ENCODE measurements at regions not wholly inside any gene's neighbourhood (a gene's known extent, or its start where the extent isn't known, plus 50 kb on each side); places are given as distances from the start of the nearest gene placed in this dataset.

DNA sequence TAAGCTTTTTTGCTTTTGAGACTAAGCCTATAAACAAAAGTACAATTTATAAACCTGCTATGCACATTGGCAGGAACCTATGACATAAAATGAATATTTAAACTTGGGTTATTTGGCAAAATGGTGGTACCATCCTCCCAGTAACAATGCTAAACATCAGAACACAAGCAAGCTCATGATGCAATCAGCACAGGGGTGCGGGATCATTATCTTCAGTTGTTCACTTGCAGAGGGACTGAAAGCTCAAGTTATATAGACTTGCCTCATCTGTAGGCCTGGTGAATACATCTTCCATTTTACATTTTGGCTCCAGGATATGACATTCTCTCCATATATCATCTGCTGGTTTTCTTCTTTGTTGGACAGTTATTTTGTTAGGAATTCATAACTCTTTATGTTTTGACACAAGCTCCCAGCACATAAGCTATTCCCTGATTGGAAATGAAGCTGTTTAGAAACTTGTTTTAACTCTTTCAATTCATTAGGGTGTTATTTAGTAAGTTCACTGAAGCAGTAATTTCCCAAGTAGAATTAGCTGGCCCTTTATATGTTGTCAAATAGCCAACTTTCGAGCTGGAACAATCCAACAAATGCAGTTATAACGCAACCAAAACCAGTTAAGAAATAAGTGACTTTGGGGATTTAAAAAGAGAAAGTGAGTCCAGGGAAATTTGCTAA, 124.7 kb upstream of the LIFR start:
- WGBS, 5 donors = 72 to 90% (median 83%) methylated on average over 3 of the region's 3 CpGs
- H3K4me1 ChIP-seq = no peaks in the 10 kb centered on the region
- TF ChIP-seq POLR2A (IDR thresholded peaks at IDR 0.05) = no peak
- TF ChIP-seq POLR2AphosphoS5 (IDR thresholded peaks at IDR 0.05) = no peak
- TF ChIP-seq, protein P1, sequence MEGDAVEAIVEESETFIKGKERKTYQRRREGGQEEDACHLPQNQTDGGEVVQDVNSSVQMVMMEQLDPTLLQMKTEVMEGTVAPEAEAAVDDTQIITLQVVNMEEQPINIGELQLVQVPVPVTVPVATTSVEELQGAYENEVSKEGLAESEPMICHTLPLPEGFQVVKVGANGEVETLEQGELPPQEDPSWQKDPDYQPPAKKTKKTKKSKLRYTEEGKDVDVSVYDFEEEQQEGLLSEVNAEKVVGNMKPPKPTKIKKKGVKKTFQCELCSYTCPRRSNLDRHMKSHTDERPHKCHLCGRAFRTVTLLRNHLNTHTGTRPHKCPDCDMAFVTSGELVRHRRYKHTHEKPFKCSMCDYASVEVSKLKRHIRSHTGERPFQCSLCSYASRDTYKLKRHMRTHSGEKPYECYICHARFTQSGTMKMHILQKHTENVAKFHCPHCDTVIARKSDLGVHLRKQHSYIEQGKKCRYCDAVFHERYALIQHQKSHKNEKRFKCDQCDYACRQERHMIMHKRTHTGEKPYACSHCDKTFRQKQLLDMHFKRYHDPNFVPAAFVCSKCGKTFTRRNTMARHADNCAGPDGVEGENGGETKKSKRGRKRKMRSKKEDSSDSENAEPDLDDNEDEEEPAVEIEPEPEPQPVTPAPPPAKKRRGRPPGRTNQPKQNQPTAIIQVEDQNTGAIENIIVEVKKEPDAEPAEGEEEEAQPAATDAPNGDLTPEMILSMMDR (IDR thresholded peaks at IDR 0.05) = no peak
- TF ChIP-seq EP300 (IDR thresholded peaks at IDR 0.05) = no peak

DNA sequence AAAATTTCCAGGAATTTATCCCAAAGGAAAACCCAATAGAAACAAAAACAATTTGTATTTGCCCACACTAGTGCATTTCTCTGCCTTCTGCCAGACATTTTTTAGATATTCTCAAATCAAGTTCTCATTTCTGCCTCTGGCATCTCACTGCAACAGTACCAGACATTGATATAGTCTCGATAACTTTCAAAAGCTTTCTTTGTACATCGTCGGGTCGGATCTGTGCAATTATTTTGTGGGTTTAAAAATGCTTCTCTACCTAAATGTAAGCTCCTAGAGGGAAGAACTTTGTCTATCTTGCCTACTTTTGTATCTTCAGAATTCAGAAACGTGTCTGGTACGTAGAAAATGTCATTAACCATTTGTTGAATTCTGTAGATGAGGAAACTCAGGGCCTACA, 125.5 kb upstream of the LIFR start:
- Histone ChIP-seq H3K36me3 (no peaks in the 10 kb centered on the region), H3K4me3 (no peak overlapping the region), H3K27ac (no peak overlapping the region), H3K4me1 (no peaks in the 10 kb centered on the region), H3K9me3 (no peaks in the 10 kb centered on the region), H3K27me3 (no peaks in the 10 kb centered on the region)
- intact Hi-C loops (cut with DNase I; ENCODE audit: low total_unique reads) = no loop called here
- TF ChIP-seq POLR2A (IDR thresholded peaks at IDR 0.05) = no peak
- no peak for DNase-seq
- 79 to 88% (median 83%) methylated on average over 6 of the region's 6 CpGs for WGBS, 5 donors

More for the DNA sequence above, 124.7 kb upstream of the LIFR start:
- H3K27ac ChIP-seq = no peak overlapping the region
- H3K36me3 ChIP-seq = no peaks in the 10 kb centered on the region
- no peaks in the 10 kb centered on the region for H3K9me3 ChIP-seq
- DNase-seq = peak in 1 of 2 donors; percentile 69
- no peak overlapping the region for H3K4me3 ChIP-seq
- H3K27me3 ChIP-seq = no peaks in the 10 kb centered on the region
- intact Hi-C loops (cut with DNase I; ENCODE audit: low total_unique reads) = no loop called here

DNA sequence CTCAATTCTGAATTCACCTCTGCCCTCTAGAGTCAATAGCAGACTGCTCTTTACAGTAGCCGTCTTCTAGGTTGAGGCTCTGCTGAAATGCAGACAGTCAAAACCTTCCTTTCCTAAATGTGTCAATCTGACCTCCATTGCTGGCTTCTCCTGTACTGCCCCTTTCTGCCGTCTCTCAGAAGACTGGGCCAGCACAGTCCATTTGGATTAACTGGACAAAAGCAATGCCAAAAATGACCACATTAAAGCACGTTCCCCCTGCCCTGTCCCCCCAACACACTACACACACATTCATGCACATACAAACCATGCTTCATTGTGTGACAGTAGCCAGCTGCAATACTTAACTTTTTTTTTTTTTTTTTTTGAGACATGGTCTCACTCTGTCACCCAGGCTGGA, 130.2 kb upstream of the LIFR start:
- Histone ChIP-seq H3K9me3 (no peaks in the 10 kb centered on the region), H3K27me3 (no peaks in the 10 kb centered on the region), H3K4me1 (no peaks in the 10 kb centered on the region), H3K4me3 (no peak overlapping the region), H3K36me3 (no peaks in the 10 kb centered on the region), H3K27ac (no peak overlapping the region)
- intact Hi-C loops (cut with DNase I; ENCODE audit: low total_unique reads) = no loop called here
- TF ChIP-seq POLR2A (IDR thresholded peaks at IDR 0.05) = no peak
- TF ChIP-seq POLR2AphosphoS5 (IDR thresholded peaks at IDR 0.05) = no peak
- TF ChIP-seq, protein P1 (IDR thresholded peaks at IDR 0.05) = no peak
- TF ChIP-seq EP300 (IDR thresholded peaks at IDR 0.05) = no peak
- WGBS, 5 donors = 53 to 70% (median 70%) methylated on average over 3 of the region's 3 CpGs
- no peak for DNase-seq

GRCh38 chr5:38692346-38692745, 135.9 kb upstream of the LIFR start:
- Histone ChIP-seq H3K27ac (no peak overlapping the region), H3K9me3 (no peaks in the 10 kb centered on the region), H3K27me3 (no peaks in the 10 kb centered on the region), H3K4me3 (no peak overlapping the region), H3K4me1 (peaks cover 0 to 8% (median 0%) of the 10 kb centered on the region in 4 donors), H3K36me3 (no peaks in the 10 kb centered on the region)
- 75 to 88% (median 86%) methylated on average over 4 of the region's 4 CpGs for WGBS, 5 donors
- DNase-seq = no peak
- TF ChIP-seq POLR2A (IDR thresholded peaks at IDR 0.05) = no peak
- intact Hi-C loops (cut with DNase I; ENCODE audit: low total_unique reads) = no loop called here

- Histone ChIP-seq H3K27ac (no peak overlapping the region), H3K9me3 (no peaks in the 10 kb centered on the region), H3K4me3 (no peak overlapping the region), H3K27me3 (no peaks in the 10 kb centered on the region), H3K36me3 (no peaks in the 10 kb centered on the region), H3K4me1 (peaks cover 0 to 8% (median 0%) of the 10 kb centered on the region in 4 donors)
- intact Hi-C loops (cut with DNase I; ENCODE audit: low total_unique reads) = no loop called here
- 72 to 78% (median 74%) methylated on average over 6 of the region's 6 CpGs for WGBS, 5 donors
- TF ChIP-seq POLR2AphosphoS5 (IDR thresholded peaks at IDR 0.05) = no peak
- TF ChIP-seq, protein P1 (IDR thresholded peaks at IDR 0.05) = no peak
- no peak for TF ChIP-seq EP300 (IDR thresholded peaks at IDR 0.05)
- no peak for TF ChIP-seq POLR2A (IDR thresholded peaks at IDR 0.05)
- no peak for DNase-seq
These were observed 136.5 kb upstream of the LIFR start for GRCh38 chr5:38692781-38693527.
